ENCODE measurements at regions not wholly inside any gene's neighbourhood (a gene's known extent, or its start where the extent isn't known, plus 50 kb on each side); places are given as distances from the start of the nearest gene placed in this dataset.

DNA sequence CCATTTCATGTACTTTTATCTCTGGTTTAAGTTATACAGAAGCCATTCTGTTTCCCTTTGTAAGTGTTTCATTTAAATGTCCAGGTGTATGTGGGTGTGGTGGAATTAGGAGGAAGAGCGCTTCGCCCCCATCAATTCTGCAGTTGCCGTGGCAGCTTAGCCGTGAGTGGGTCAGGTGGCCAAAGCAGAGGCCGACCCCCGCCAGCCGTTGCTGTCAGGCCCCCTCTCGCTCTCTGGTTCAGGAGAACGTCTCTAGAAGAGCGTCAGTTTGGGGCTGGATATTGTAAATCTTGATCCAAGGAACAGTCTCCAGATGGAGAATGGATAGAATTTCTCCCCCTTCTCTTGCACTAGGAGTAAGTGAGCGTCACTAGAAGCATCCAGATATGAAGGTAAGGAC is 367.4 kb downstream of the FOXA2 start:
- TF ChIP-seq CTCF (IDR thresholded peaks at IDR 0.05) (no peak), POLR2A (IDR thresholded peaks at IDR 0.05) (no peak)

Measured in thyroid gland (tissue), 4 donors.